ENCODE measurements at regions not wholly inside any gene's neighbourhood (a gene's known extent, or its start where the extent isn't known, plus 50 kb on each side); places are given as distances from the start of the nearest gene placed in this dataset.
A peak's percentile ranks its signal among the peaks of the same experiment; 100 is the strongest.

GRCh38 chr10:17518338-17518737 is 63.9 kb upstream of the ST8SIA6 start:
- TF ChIP-seq CTCF (IDR thresholded peaks at IDR 0.05; ENCODE audit: borderline replicate concordance) = no peak
- Histone ChIP-seq H3K36me3 (no peaks in the 10 kb centered on the region), H3K4me1 (no peaks in the 10 kb centered on the region), H3K9me3 (replicated peaks) (peaks cover 4% of the 10 kb centered on the region), H3K27me3 (ENCODE audit: low read depth) (no peaks in the 10 kb centered on the region), H3K4me3 (no peak overlapping the region), H3K27ac (replicated peaks) (no peak overlapping the region)
- intact Hi-C loops (cut with micrococcal nuclease) = no loop called here
- no peak for DNase-seq

GRCh38 chr10:17516376-17516775 is 62.0 kb upstream of the ST8SIA6 start:
- no peak for TF ChIP-seq CTCF (IDR thresholded peaks at IDR 0.05; ENCODE audit: borderline replicate concordance)
- Histone ChIP-seq H3K36me3 (no peaks in the 10 kb centered on the region), H3K4me1 (peaks cover 10% of the 10 kb centered on the region), H3K27me3 (ENCODE audit: low read depth) (no peaks in the 10 kb centered on the region), H3K4me3 (no peak overlapping the region), H3K9me3 (replicated peaks) (no peaks in the 10 kb centered on the region), H3K27ac (replicated peaks) (no peak overlapping the region)
- intact Hi-C loops (cut with micrococcal nuclease) = no loop called here
- no peak for DNase-seq

GRCh38 chr10:17512341-17513001 is 58.1 kb upstream of the ST8SIA6 start:
- peak overlapping the region; percentile 58 for H3K27ac ChIP-seq (replicated peaks)
- peak; percentile 17 for DNase-seq

GRCh38 chr10:17510242-17510908 is 56.0 kb upstream of the ST8SIA6 start:
- Histone ChIP-seq H3K4me1 (peaks cover 10% of the 10 kb centered on the region), H3K4me3 (no peak overlapping the region), H3K27ac (replicated peaks) (no peak overlapping the region), H3K27me3 (ENCODE audit: low read depth) (no peaks in the 10 kb centered on the region), H3K9me3 (replicated peaks) (no peaks in the 10 kb centered on the region), H3K36me3 (no peaks in the 10 kb centered on the region)
- intact Hi-C loops (cut with micrococcal nuclease) = no loop called here
- no peak for TF ChIP-seq CTCF (IDR thresholded peaks at IDR 0.05; ENCODE audit: borderline replicate concordance)
- DNase-seq = no peak

More at GRCh38 chr10:17512341-17513001, 58.1 kb upstream of the ST8SIA6 start:
- Histone ChIP-seq H3K36me3 (no peaks in the 10 kb centered on the region), H3K4me3 (no peak overlapping the region), H3K4me1 (peaks cover 10% of the 10 kb centered on the region), H3K27me3 (ENCODE audit: low read depth) (no peaks in the 10 kb centered on the region), H3K9me3 (replicated peaks) (no peaks in the 10 kb centered on the region)
- intact Hi-C loops (cut with micrococcal nuclease) = no loop called here
- no peak for TF ChIP-seq CTCF (IDR thresholded peaks at IDR 0.05; ENCODE audit: borderline replicate concordance)

GRCh38 chr10:17507538-17507937 is 53.1 kb upstream of the ST8SIA6 start:
- H3K9me3 ChIP-seq (replicated peaks) = no peaks in the 10 kb centered on the region
- intact Hi-C loops (cut with micrococcal nuclease) = no loop called here
- no peak overlapping the region for H3K4me3 ChIP-seq
- H3K27me3 ChIP-seq (ENCODE audit: low read depth) = no peaks in the 10 kb centered on the region
- peaks cover 7% of the 10 kb centered on the region for H3K4me1 ChIP-seq
- no peak for DNase-seq
- H3K36me3 ChIP-seq = no peaks in the 10 kb centered on the region
- no peak for TF ChIP-seq CTCF (IDR thresholded peaks at IDR 0.05; ENCODE audit: borderline replicate concordance)
- no peak overlapping the region for H3K27ac ChIP-seq (replicated peaks)
